ENCODE measurements at regions not wholly inside any gene's neighbourhood (a gene's known extent, or its start where the extent isn't known, plus 50 kb on each side); places are given as distances from the start of the nearest gene placed in this dataset.
"Not testable (repeated sequence)": the region's sequence is repeated elsewhere in the genome, so short reads cannot be mapped to it uniquely, and the experiment has no call there.

GRCh38 chr15:77872521-77873425 is 204.7 kb downstream of the TBC1D2B start:
- not testable (repeated sequence) for TF ChIP-seq CTCF, EZH2, EZH2phosphoT487 (IDR thresholded peaks at IDR 0.05)

Data from neural progenitor cell (in vitro differentiated cells).